HG03159 (cell line): ENCODE measurements at regions not wholly inside any gene's neighbourhood (a gene's known extent, or its start where the extent isn't known, plus 50 kb on each side); places are given as distances from the start of the nearest gene placed in this dataset.

ENCODE experiments used
- ATAC-seq: cut with Tn5 transposase; IDR thresholded peaks from one replicate; pipeline ENCODE4 v1.9.1; 2021; ENCODE audit warnings: mild to moderate bottlenecking, moderate library complexity; ENCODE audit not compliant: unreplicated experiment

- ATAC-seq = no peak
Observed at GRCh38 chr16:85187447-85187846, 75.2 kb upstream of the CIBAR2 start.

- no peak for ATAC-seq
Observed at GRCh38 chr16:85187886-85188285, 75.6 kb upstream of the CIBAR2 start.

- no peak for ATAC-seq
Observed at GRCh38 chr16:85188822-85189672, 76.8 kb upstream of the CIBAR2 start.

- ATAC-seq = no peak
Observed at GRCh38 chr16:85190572-85190971, 78.3 kb upstream of the CIBAR2 start.

- ATAC-seq = no peak
Observed at GRCh38 chr16:85191341-85191965, 79.2 kb upstream of the CIBAR2 start.

- no peak for ATAC-seq
Observed at GRCh38 chr16:85192238-85193114, 80.2 kb upstream of the CIBAR2 start.

- ATAC-seq = no peak
Observed at GRCh38 chr16:85193115-85193493, 80.8 kb upstream of the CIBAR2 start.

GRCh38 chr16:85193876-85194275 lies 81.6 kb upstream of the CIBAR2 start:
- no peak for ATAC-seq

- no peak for ATAC-seq
Observed at GRCh38 chr16:85194307-85195270, 82.3 kb upstream of the CIBAR2 start.

- no peak for ATAC-seq
Observed at GRCh38 chr16:85195271-85195647, 83.0 kb upstream of the CIBAR2 start.

- ATAC-seq = no peak
Observed at GRCh38 chr16:85195900-85196772, 83.9 kb upstream of the CIBAR2 start.

- ATAC-seq = no peak
Observed at GRCh38 chr16:85196976-85197375, 84.7 kb upstream of the CIBAR2 start.

GRCh38 chr16:85197611-85198566 lies 85.6 kb upstream of the CIBAR2 start:
- no peak for ATAC-seq

GRCh38 chr16:85199069-85199725 lies 86.9 kb upstream of the CIBAR2 start:
- ATAC-seq = no peak

GRCh38 chr16:85199880-85200279 lies 87.6 kb upstream of the CIBAR2 start:
- ATAC-seq = no peak

- ATAC-seq = no peak
Observed at GRCh38 chr16:85200471-85201278, 88.4 kb upstream of the CIBAR2 start.

- ATAC-seq = no peak
Observed at GRCh38 chr16:85201574-85201973, 89.3 kb upstream of the CIBAR2 start.
